HG02763 (cell line): ENCODE measurements at regions not wholly inside any gene's neighbourhood (a gene's known extent, or its start where the extent isn't known, plus 50 kb on each side); places are given as distances from the start of the nearest gene placed in this dataset.

Experiments
- ATAC-seq: cut with Tn5 transposase; IDR thresholded peaks from one replicate; pipeline ENCODE4 v1.9.1; 2021; ENCODE audit warnings: mild to moderate bottlenecking, moderate library complexity; ENCODE audit not compliant: unreplicated experiment

- no peak for ATAC-seq
Measured at GRCh38 chr2:54360055-54360792, 95.9 kb upstream of the SPTBN1 start.

- no peak for ATAC-seq
Measured at GRCh38 chr2:54364409-54364808, 91.7 kb upstream of the SPTBN1 start.

- ATAC-seq: no peak
Measured at GRCh38 chr2:54365661-54366060, 90.5 kb upstream of the SPTBN1 start.

DNA sequence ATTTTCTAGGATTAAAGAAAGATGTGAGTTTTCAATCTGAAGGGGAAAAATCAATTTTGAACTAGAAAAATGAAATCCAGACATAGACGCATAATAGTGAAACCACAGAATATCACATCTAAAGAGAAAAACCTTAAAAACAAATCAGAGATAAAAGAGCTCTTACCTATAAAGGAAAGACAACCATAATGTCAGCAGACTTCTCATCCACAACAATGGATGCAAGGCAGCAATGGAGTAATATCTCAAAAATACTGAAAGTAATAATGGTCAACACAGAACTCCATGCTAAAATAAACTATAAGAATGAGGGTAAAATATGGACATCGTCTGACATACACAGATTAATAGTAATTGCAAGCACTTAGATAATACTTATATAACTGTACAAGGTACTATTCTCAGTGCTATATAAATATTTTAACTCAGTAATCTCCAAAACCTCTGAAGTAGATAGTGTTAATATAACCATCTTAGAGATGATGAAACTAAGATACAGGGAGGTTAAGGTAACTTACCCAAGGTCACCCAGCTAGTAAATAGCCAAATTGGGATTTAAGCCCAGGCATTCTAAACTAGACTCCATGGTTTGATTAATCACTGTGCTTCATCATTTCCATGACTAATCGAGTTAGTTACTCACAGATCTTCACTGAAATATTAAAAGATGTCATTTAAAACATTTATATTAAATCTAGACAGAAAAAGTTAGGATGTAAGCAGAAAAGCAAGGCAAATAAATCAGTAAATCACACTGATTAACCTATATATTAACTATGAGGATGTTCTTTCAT, 89.4 kb upstream of the SPTBN1 start:
- no peak for ATAC-seq

- ATAC-seq: no peak
Measured at GRCh38 chr2:54370405-54371104, 85.6 kb upstream of the SPTBN1 start.

DNA sequence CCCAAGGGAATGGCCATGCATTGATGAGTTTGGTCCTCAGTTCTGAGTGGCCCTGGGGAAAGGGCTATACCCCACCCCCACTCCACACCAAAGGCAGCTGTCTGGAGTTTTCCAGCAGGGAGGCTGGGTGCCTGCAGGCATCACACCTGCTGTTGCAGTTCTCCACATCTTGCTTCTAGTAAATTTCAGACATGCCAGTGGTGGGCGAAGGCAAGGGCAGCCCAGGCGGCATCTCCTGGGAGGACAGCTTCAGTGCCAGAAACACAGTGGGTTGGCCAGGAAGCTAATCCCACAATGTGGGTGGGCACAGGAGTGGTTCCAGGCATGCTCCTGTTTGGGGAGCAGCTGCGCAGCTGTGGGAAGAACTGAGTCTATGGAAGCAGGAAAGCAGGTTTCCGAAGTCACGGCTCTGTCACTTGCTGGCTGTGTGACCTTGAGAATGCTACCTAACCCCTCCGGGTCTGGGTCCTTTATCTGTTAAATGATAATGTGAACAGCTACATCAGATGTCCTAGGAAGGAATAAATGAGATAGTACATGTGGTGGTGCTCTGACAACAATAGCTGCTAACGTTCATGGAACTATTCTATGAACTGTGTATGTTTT, 84.6 kb upstream of the SPTBN1 start:
- no peak for ATAC-seq

GRCh38 chr2:54372361-54372760, 83.8 kb upstream of the SPTBN1 start:
- no peak for ATAC-seq

DNA sequence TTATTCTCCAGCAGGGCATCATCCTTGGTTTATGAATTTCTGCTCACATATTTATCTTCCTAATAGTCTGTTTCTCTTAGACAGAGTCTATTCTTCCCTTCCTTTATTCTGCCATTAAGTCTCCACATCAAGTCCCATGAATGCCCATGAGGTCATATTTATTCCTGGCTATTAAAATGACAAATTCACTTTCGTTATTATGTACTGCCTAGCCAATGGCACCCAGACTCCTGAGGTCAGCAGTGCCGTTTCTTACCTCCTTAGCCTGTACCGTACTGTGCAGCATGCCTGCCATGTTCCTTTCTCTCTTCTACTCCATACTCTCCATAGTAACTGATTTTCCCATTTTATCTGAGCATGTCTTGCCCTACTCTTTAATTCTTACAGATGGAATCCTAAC, 82.3 kb upstream of the SPTBN1 start:
- no peak for ATAC-seq

- ATAC-seq: no peak
Measured at GRCh38 chr2:54374591-54375364, 81.3 kb upstream of the SPTBN1 start.

- ATAC-seq: no peak
Measured at GRCh38 chr2:54377451-54377850, 78.7 kb upstream of the SPTBN1 start.

GRCh38 chr2:54377901-54378493, 78.1 kb upstream of the SPTBN1 start:
- ATAC-seq: no peak

GRCh38 chr2:54380670-54381069, 75.5 kb upstream of the SPTBN1 start:
- ATAC-seq: no peak

DNA sequence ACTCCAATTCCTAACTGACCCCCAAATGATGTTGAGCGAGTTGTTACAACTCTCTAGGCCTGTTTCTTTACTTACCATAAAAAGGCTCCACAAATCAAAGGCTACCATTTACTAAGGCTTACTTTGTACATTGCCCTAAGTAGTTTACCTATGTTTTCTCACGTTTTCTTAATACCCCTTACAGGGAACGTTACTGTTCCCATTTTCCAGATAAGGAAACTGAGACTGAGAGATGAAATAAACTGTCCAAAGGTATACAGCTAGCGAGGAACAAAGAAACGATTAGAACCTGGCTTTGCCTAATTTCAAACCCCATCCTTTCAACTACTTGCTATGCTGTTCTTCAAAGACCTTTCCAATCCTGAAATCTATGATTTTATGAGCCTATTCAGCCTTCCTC, 74.8 kb upstream of the SPTBN1 start:
- ATAC-seq: no peak

GRCh38 chr2:54382601-54383000, 73.5 kb upstream of the SPTBN1 start:
- no peak for ATAC-seq

DNA sequence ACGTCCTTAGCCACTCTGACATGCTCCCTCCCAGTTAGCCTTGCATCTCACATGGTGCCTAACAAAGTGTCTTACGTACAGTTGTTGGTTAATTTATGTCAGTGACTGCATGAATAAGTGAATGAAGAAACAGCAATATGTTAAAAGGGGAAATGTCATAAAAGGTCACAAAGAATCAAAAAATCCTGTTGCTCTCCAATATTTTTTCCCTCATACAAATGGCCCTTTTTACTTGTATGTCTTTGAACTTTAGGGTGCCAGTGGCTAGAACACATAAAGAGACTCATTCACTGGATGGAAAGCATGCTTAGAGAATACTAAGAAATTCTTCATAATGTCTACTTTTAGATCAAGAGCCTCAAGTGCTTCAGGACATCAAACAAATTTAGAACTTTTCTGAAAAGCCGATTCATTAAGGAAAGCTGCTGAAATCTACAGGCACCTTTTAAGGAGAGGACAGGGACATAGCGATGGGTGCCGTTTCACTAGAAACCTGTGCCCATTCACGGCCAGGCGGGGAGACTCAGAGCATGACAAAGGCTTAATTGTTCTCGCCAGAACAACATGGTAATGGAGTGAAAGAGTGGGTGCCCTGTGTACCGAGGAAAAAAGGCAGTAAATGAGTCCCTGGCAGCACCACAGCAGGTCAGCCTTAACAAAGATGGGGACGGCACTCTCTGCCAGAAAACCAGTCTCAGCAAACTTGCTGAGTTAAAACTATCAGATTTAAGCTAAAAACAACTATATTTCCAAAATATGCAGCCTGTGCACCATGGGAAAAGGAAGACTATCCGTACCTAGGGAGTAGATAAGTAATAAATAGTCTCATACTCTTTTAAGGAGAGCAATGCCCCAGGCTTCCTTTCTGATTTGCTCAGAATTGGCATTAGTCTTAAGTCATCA, 71.6 kb upstream of the SPTBN1 start:
- ATAC-seq: no peak

DNA sequence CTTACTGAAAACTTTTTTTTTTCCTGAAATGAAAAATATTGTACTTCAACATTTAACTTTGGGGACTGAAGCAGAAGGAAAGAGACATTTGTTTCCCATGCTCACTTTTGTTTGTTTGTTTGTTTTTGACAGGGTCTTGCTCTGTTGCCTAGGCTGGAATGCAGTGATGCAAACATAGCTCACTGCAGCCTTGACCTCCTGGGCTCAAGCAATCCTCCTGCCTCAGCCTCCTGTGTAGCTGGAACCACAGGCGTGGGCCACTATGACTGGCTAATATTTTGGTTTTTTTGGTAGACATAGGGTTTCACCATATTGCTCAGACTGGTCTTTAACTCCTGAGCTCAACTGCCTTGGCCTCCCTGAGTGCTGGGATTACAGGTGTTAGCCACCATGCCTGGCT, 70.9 kb upstream of the SPTBN1 start:
- no peak for ATAC-seq

DNA sequence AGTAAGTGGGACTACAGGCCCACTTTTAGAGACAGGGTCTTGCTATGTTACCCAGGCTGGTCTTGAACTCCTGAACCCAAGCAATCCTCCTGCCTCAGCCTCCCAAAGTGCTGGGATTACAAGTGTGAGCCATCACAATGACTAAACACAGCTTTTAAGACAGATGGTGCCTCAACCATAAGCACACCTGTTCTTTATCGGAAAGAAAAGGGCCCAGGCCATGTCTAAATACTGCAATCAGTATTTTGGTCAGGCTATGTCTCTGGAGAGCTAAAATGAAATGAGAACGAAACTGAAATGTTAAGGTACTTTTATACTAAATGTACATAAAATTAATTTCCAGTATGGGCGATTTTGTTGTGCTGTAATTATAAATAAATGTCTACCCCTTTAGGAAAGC, 69.5 kb upstream of the SPTBN1 start:
- ATAC-seq: no peak

- ATAC-seq: no peak
Measured at GRCh38 chr2:54387059-54387991, 68.8 kb upstream of the SPTBN1 start.
